ENCODE measurements at regions not wholly inside any gene's neighbourhood (a gene's known extent, or its start where the extent isn't known, plus 50 kb on each side); places are given as distances from the start of the nearest gene placed in this dataset.
A peak's percentile ranks its signal among the peaks of the same experiment; 100 is the strongest.
"Not testable (repeated sequence)": the region's sequence is repeated elsewhere in the genome, so short reads cannot be mapped to it uniquely, and the experiment has no call there.

- DNase-seq, result no peak
These were observed 917.6 kb downstream of the EPHA3 start for GRCh38 chr3:90025019-90025418.

- DNase-seq, result no peak
These were observed 919.0 kb downstream of the EPHA3 start for GRCh38 chr3:90026406-90026805.

- no peak for DNase-seq
These were observed 923.7 kb downstream of the EPHA3 start for GRCh38 chr3:90031121-90031520.

- no peak for DNase-seq
These were observed 925.7 kb downstream of the EPHA3 start for GRCh38 chr3:90032980-90033641.

GRCh38 chr3:90034038-90034437 lies 926.6 kb downstream of the EPHA3 start:
- no peak for DNase-seq

GRCh38 chr3:90035643-90036042 lies 928.2 kb downstream of the EPHA3 start:
- no peak for DNase-seq

- no peak for DNase-seq
These were observed 929.6 kb downstream of the EPHA3 start for GRCh38 chr3:90036939-90037469.

GRCh38 chr3:90039994-90040393 lies 932.6 kb downstream of the EPHA3 start:
- DNase-seq, result no peak

GRCh38 chr3:90040554-90040953 lies 933.1 kb downstream of the EPHA3 start:
- DNase-seq, result no peak

- no peak for DNase-seq
These were observed 934.6 kb downstream of the EPHA3 start for GRCh38 chr3:90041995-90042394.

- DNase-seq, result no peak
These were observed 935.9 kb downstream of the EPHA3 start for GRCh38 chr3:90043287-90043686.

GRCh38 chr3:90044084-90044816 lies 936.8 kb downstream of the EPHA3 start:
- DNase-seq, result no peak

GRCh38 chr3:90052425-90052950 lies 945.1 kb downstream of the EPHA3 start:
- DNase-seq, result no peak

- DNase-seq, result no peak
These were observed 946.9 kb downstream of the EPHA3 start for GRCh38 chr3:90054311-90054710.

GRCh38 chr3:90055666-90056065 lies 948.2 kb downstream of the EPHA3 start:
- peak; percentile 44 for DNase-seq

- no peak for DNase-seq
These were observed 949.0 kb downstream of the EPHA3 start for GRCh38 chr3:90056281-90057032.

- no peak for DNase-seq
These were observed 954.6 kb downstream of the EPHA3 start for GRCh38 chr3:90062016-90062415.

GRCh38 chr3:90062631-90063200 lies 955.3 kb downstream of the EPHA3 start:
- no peak for DNase-seq

GRCh38 chr3:90068783-90069182 lies 961.4 kb downstream of the EPHA3 start:
- no peak for DNase-seq

- no peak for DNase-seq
These were observed 962.3 kb downstream of the EPHA3 start for GRCh38 chr3:90069748-90070147.

- no peak for DNase-seq
These were observed 968.7 kb downstream of the EPHA3 start for GRCh38 chr3:90076136-90076535.

GRCh38 chr3:90080988-90081387 lies 973.6 kb downstream of the EPHA3 start:
- no peak for DNase-seq

- not testable (repeated sequence) for DNase-seq
These were observed 978.9 kb downstream of the EPHA3 start for GRCh38 chr3:90086297-90086696.
